ENCODE measurements at regions not wholly inside any gene's neighbourhood (a gene's known extent, or its start where the extent isn't known, plus 50 kb on each side); places are given as distances from the start of the nearest gene placed in this dataset.
A peak's percentile ranks its signal among the peaks of the same experiment; 100 is the strongest.

- H3K4me3 ChIP-seq (ENCODE audit: control insufficient read depth, low read depth, low read length), result no peak overlapping the region
- DNase-seq (ENCODE audit: low read depth), result no peak
- TF ChIP-seq CTCF (conservative IDR thresholded peaks at IDR 0.05; ENCODE audit: control insufficient read depth, insufficient read depth, low read depth, low read length), result no peak
Measured at GRCh38 chr7:80287400-80288174, 153.0 kb downstream of the GNAI1 start.

- no peak for TF ChIP-seq CTCF (conservative IDR thresholded peaks at IDR 0.05; ENCODE audit: control insufficient read depth, insufficient read depth, low read depth, low read length)
Measured at GRCh38 chr7:80286611-80287010, 152.0 kb downstream of the GNAI1 start.

GRCh38 chr7:80284855-80285254 is 150.2 kb downstream of the GNAI1 start:
- H3K4me3 ChIP-seq (ENCODE audit: control insufficient read depth, low read depth, low read length), result no peak overlapping the region
- TF ChIP-seq CTCF (conservative IDR thresholded peaks at IDR 0.05; ENCODE audit: control insufficient read depth, insufficient read depth, low read depth, low read length), result no peak
- peak; percentile 84 for DNase-seq (ENCODE audit: low read depth)

More at GRCh38 chr7:80286611-80287010, 152.0 kb downstream of the GNAI1 start:
- DNase-seq (ENCODE audit: low read depth), result no peak
- no peak overlapping the region for H3K4me3 ChIP-seq (ENCODE audit: control insufficient read depth, low read depth, low read length)

GRCh38 chr7:80279760-80280159 is 145.1 kb downstream of the GNAI1 start:
- TF ChIP-seq CTCF (conservative IDR thresholded peaks at IDR 0.05; ENCODE audit: control insufficient read depth, insufficient read depth, low read depth, low read length), result no peak
- DNase-seq (ENCODE audit: low read depth), result no peak
- no peak overlapping the region for H3K4me3 ChIP-seq (ENCODE audit: control insufficient read depth, low read depth, low read length)

- no peak for TF ChIP-seq CTCF (conservative IDR thresholded peaks at IDR 0.05; ENCODE audit: control insufficient read depth, insufficient read depth, low read depth, low read length)
- no peak for DNase-seq (ENCODE audit: low read depth)
- H3K4me3 ChIP-seq (ENCODE audit: control insufficient read depth, low read depth, low read length), result no peak overlapping the region
Measured at GRCh38 chr7:80278737-80279136, 144.1 kb downstream of the GNAI1 start.

GRCh38 chr7:80277434-80278427 is 143.1 kb downstream of the GNAI1 start:
- TF ChIP-seq CTCF (conservative IDR thresholded peaks at IDR 0.05; ENCODE audit: control insufficient read depth, insufficient read depth, low read depth, low read length), result no peak
- peak; percentile 63 for DNase-seq (ENCODE audit: low read depth)
- H3K4me3 ChIP-seq (ENCODE audit: control insufficient read depth, low read depth, low read length), result no peak overlapping the region

Data from fibroblast of mammary gland (primary cell).